ENCODE measurements at regions not wholly inside any gene's neighbourhood (a gene's known extent, or its start where the extent isn't known, plus 50 kb on each side); places are given as distances from the start of the nearest gene placed in this dataset.

DNA sequence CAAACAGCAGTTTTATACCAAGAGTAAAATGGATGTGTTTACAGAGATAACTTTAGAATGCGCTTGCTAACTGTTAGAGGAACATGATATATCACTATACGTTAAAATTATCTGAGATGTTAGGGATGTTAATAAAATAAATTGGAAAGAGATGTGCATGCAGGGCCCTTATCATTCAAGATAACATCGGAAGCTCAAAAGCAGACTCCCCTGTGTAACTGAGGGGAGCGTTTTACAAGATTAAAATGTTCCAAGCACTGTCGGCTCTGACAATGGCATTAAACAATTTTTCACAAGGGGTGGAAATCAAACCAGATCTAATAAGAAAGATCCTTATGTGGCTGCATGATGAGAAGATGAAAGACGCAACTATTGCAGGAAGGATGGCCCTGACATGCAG lies 53.3 kb upstream of the DCC start:
- no peak for TF ChIP-seq ZNF274 (IDR thresholded peaks at IDR 0.05; ENCODE audit: insufficient read depth, insufficient read length)
- no peak for TF ChIP-seq IKZF1 (conservative IDR thresholded peaks at IDR 0.05)
- no peak for TF ChIP-seq CBX5 (IDR thresholded peaks at IDR 0.05; ENCODE audit: low read depth)
- no peak for TF ChIP-seq NFYB (IDR thresholded peaks at IDR 0.05; ENCODE audit: insufficient read depth, low read depth, low read length)
- no peak for TF ChIP-seq SPI1 (IDR thresholded peaks at IDR 0.05; ENCODE audit: borderline replicate concordance, insufficient read depth, low read depth, low read length)
- TF ChIP-seq, protein P1, sequence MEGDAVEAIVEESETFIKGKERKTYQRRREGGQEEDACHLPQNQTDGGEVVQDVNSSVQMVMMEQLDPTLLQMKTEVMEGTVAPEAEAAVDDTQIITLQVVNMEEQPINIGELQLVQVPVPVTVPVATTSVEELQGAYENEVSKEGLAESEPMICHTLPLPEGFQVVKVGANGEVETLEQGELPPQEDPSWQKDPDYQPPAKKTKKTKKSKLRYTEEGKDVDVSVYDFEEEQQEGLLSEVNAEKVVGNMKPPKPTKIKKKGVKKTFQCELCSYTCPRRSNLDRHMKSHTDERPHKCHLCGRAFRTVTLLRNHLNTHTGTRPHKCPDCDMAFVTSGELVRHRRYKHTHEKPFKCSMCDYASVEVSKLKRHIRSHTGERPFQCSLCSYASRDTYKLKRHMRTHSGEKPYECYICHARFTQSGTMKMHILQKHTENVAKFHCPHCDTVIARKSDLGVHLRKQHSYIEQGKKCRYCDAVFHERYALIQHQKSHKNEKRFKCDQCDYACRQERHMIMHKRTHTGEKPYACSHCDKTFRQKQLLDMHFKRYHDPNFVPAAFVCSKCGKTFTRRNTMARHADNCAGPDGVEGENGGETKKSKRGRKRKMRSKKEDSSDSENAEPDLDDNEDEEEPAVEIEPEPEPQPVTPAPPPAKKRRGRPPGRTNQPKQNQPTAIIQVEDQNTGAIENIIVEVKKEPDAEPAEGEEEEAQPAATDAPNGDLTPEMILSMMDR (IDR thresholded peaks at IDR 0.05 in 2 of 3, conservative IDR thresholded peaks at IDR 0.05 in 1 of 3; ENCODE audit: control insufficient read depth in 2 of 3, extremely low read depth in 1 of 3, insufficient read depth in 1 of 3, low read depth in 3 of 3, low read length in 3 of 3): no peak
- TF ChIP-seq, protein P2, sequence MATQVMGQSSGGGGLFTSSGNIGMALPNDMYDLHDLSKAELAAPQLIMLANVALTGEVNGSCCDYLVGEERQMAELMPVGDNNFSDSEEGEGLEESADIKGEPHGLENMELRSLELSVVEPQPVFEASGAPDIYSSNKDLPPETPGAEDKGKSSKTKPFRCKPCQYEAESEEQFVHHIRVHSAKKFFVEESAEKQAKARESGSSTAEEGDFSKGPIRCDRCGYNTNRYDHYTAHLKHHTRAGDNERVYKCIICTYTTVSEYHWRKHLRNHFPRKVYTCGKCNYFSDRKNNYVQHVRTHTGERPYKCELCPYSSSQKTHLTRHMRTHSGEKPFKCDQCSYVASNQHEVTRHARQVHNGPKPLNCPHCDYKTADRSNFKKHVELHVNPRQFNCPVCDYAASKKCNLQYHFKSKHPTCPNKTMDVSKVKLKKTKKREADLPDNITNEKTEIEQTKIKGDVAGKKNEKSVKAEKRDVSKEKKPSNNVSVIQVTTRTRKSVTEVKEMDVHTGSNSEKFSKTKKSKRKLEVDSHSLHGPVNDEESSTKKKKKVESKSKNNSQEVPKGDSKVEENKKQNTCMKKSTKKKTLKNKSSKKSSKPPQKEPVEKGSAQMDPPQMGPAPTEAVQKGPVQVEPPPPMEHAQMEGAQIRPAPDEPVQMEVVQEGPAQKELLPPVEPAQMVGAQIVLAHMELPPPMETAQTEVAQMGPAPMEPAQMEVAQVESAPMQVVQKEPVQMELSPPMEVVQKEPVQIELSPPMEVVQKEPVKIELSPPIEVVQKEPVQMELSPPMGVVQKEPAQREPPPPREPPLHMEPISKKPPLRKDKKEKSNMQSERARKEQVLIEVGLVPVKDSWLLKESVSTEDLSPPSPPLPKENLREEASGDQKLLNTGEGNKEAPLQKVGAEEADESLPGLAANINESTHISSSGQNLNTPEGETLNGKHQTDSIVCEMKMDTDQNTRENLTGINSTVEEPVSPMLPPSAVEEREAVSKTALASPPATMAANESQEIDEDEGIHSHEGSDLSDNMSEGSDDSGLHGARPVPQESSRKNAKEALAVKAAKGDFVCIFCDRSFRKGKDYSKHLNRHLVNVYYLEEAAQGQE (IDR thresholded peaks at IDR 0.05; ENCODE audit: low read depth, low read length): no peak
- TF ChIP-seq FOXM1 (IDR thresholded peaks at IDR 0.05; ENCODE audit: low read depth, low read length): no peak
- TF ChIP-seq TCF12 (IDR thresholded peaks at IDR 0.05; ENCODE audit: low read depth, low read length): no peak

All from GM12878 (cell line).